ENCODE measurements at regions not wholly inside any gene's neighbourhood (a gene's known extent, or its start where the extent isn't known, plus 50 kb on each side); places are given as distances from the start of the nearest gene placed in this dataset.

- TF ChIP-seq CTCF (IDR thresholded peaks at IDR 0.05; ENCODE audit: control extremely low read depth in 1 of 3, insufficient read depth in 1 of 3, low read depth in 1 of 3, low read length in 3 of 3) (no peak), SP4 (IDR thresholded peaks at IDR 0.05; ENCODE audit: low read length) (no peak), EGR1 (IDR thresholded peaks at IDR 0.05; ENCODE audit: borderline replicate concordance, low read depth, low read length) (no peak)
Observed at GRCh38 chr5:155844542-155844941, 482.4 kb upstream of the SGCD start (continued).

Measured in H1 (cell line).